HEK293 (cell line): ENCODE measurements at regions not wholly inside any gene's neighbourhood (a gene's known extent, or its start where the extent isn't known, plus 50 kb on each side); places are given as distances from the start of the nearest gene placed in this dataset.

ENCODE experiments used
- CTCF ChIA-PET: fragments of 350-600 bp; formaldehyde crosslinking; extraction: SDS; loops from one replicate; lab custom pipeline; 2021; ENCODE audit warnings: antibody characterized with exemption; lab: Yijun Ruan, JAX
- POLR2A ChIA-PET: fragments of 300-600 bp; formaldehyde crosslinking; extraction: SDS; loops from one replicate; lab custom pipeline; 2020; ENCODE audit warnings: antibody characterized with exemption, inconsistent platforms; lab: Yijun Ruan, JAX
- H3K27ac ChIP-seq: fragments of 200-500 bp; sonication (Bioruptor generic); 2 replicates; pipeline ENCODE4 v1.5.1; 2014; ENCODE audit warnings: low read depth, low read length, control low read depth, inconsistent platforms; ENCODE audit errors: extremely low read depth
- H3K36me3 ChIP-seq, 2 experiments: fragments of 200-500 bp in 1 of 2; sonication (Bioruptor generic) in 1 of 2; 1 replicate in 1 of 2; 2 replicates in 1 of 2; pipeline ENCODE4 v1.5.1; 2014 to 2017; ENCODE audit warnings: inconsistent platforms in 2 of 2, low read length in 2 of 2; ENCODE audit not compliant: control insufficient read depth in 2 of 2, insufficient read depth in 1 of 2
- H3K4me1 ChIP-seq: fragments of 200-500 bp; sonication (Bioruptor generic); 2 replicates; pipeline ENCODE4 v1.5.1; 2014; ENCODE audit warnings: mild to moderate bottlenecking, low read length, inconsistent platforms; ENCODE audit not compliant: control insufficient read depth, insufficient read depth
- H3K4me3 ChIP-seq: 2 replicates; pipeline ENCODE4 v1.5.1; 2011; ENCODE audit warnings: low read depth, mild to moderate bottlenecking, control low read depth, low read length, moderate library complexity
- H3K9me3 ChIP-seq: fragments of 200-500 bp; sonication (Bioruptor generic); 2 replicates; pipeline ENCODE4 v1.5.1; 2014; ENCODE audit warnings: low read depth, low read length, inconsistent platforms; ENCODE audit not compliant: control insufficient read depth, insufficient read depth
- BCL11A ChIP-seq: fragments of 450-650 bp; formaldehyde crosslinking; IDR thresholded peaks from 2 replicates; pipeline ENCODE4 v1.5.1; 2016; ENCODE audit warnings: low read depth, missing biosample characterization, missing genetic modification characterization
- TRIM28 ChIP-seq: IDR thresholded peaks from 2 replicates; pipeline ENCODE4 v1.6.1; 2011; ENCODE audit warnings: low read length, control low read depth, borderline replicate concordance
- WT1 ChIP-seq: fragments of 450-650 bp; formaldehyde crosslinking; IDR thresholded peaks from 2 replicates; pipeline ENCODE4 v1.5.1; 2016; ENCODE audit warnings: missing biosample characterization, missing genetic modification characterization
- ZBTB10 ChIP-seq: fragments of 450-650 bp; formaldehyde crosslinking; IDR thresholded peaks from 2 replicates; pipeline ENCODE4 v1.5.1; 2016; ENCODE audit warnings: missing biosample characterization, missing genetic modification characterization
- ZBTB49 ChIP-seq: fragments of 450-650 bp; formaldehyde crosslinking; IDR thresholded peaks from 2 replicates; pipeline ENCODE4 v1.5.1; 2016; ENCODE audit warnings: missing biosample characterization, missing genetic modification characterization, low read depth
- ZFHX2 ChIP-seq: fragments of 450-650 bp; formaldehyde crosslinking; conservative IDR thresholded peaks from 2 replicates; pipeline ENCODE4 v1.5.1; 2016; ENCODE audit warnings: missing biosample characterization, missing genetic modification characterization
- ZNF223 ChIP-seq: fragments of 450-650 bp; formaldehyde crosslinking; IDR thresholded peaks from 2 replicates; pipeline ENCODE4 v1.5.1; 2016; ENCODE audit warnings: missing biosample characterization, missing genetic modification characterization
- ZNF23 ChIP-seq: fragments of 450-650 bp; formaldehyde crosslinking; IDR thresholded peaks from 2 replicates; pipeline ENCODE4 v1.5.1; 2016; ENCODE audit warnings: missing biosample characterization, missing genetic modification characterization, borderline replicate concordance
- ZNF266 ChIP-seq: fragments of 450-650 bp; formaldehyde crosslinking; IDR thresholded peaks from 2 replicates; pipeline ENCODE4 v1.5.1; 2016; ENCODE audit warnings: missing biosample characterization, missing genetic modification characterization, low read depth
- ZNF433 ChIP-seq: fragments of 450-650 bp; formaldehyde crosslinking; IDR thresholded peaks from 2 replicates; pipeline ENCODE4 v1.5.1; 2016; ENCODE audit warnings: missing biosample characterization, missing genetic modification characterization, low read depth
- ZNF473 ChIP-seq: fragments of 450-650 bp; formaldehyde crosslinking; IDR thresholded peaks from 2 replicates; pipeline ENCODE4 v1.5.1; 2017; ENCODE audit warnings: missing biosample characterization, missing genetic modification characterization
- ZNF514 ChIP-seq: fragments of 450-650 bp; formaldehyde crosslinking; IDR thresholded peaks from 2 replicates; pipeline ENCODE4 v1.5.1; 2016; ENCODE audit warnings: missing biosample characterization, missing genetic modification characterization
- ZNF558 ChIP-seq: fragments of 450-650 bp; formaldehyde crosslinking; IDR thresholded peaks from 2 replicates; pipeline ENCODE4 v1.5.1; 2016; ENCODE audit warnings: missing biosample characterization, missing genetic modification characterization
- ZNF610 ChIP-seq: fragments of 450-650 bp; formaldehyde crosslinking; IDR thresholded peaks from 2 replicates; pipeline ENCODE4 v1.5.1; 2016; ENCODE audit warnings: missing biosample characterization, missing genetic modification characterization, borderline replicate concordance
- TF ChIP-seq, protein P1 (sequence below): fragments of 450-650 bp; formaldehyde crosslinking; IDR thresholded peaks from 2 replicates; pipeline ENCODE4 v1.5.1; 2016; ENCODE audit warnings: missing biosample characterization, missing genetic modification characterization
- TF ChIP-seq, protein P2 (sequence below): fragments of 450-650 bp; formaldehyde crosslinking; IDR thresholded peaks from 2 replicates; pipeline ENCODE4 v1.5.1; 2016; ENCODE audit warnings: missing biosample characterization, missing genetic modification characterization
- TF ChIP-seq, protein P3 (sequence below): sonication (generic); formaldehyde crosslinking; IDR thresholded peaks from 2 replicates; pipeline ENCODE4 v1.8.1; 2022; ENCODE audit warnings: mild to moderate bottlenecking, moderate library complexity, missing genetic modification reagents

GRCh38 chr11:37571246-37571645 is 973.2 kb upstream of the RAG2 start:
- Histone ChIP-seq H3K27ac (no peak overlapping the region), H3K4me1 (no peaks in the 10 kb centered on the region), H3K4me3 (no peak overlapping the region), H3K9me3 (no peaks in the 10 kb centered on the region), H3K36me3 (no peaks in the 10 kb centered on the region)
- TF ChIP-seq ZNF610 (tag by site-specific recombination) (no peak), ZNF266 (tag by site-specific recombination) (no peak), ZBTB10 (no peak), ZNF514 (tag by site-specific recombination) (no peak), ZNF473 (no peak)
- TF ChIP-seq, protein P1, sequence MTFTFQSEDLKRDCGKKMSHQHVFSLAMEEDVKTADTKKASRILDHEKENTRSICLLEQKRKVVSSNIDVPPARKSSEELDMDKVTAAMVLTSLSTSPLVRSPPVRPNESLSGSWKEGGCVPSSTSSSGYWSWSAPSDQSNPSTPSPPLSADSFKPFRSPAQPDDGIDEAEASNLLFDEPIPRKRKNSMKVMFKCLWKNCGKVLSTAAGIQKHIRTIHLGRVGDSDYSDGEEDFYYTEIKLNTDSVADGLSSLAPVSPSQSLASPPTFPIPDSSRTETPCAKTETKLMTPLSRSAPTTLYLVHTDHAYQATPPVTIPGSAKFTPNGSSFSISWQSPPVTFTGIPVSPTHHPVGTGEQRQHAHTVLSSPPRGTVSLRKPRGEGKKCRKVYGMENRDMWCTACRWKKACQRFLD, result no peak
- TF ChIP-seq, protein P2, sequence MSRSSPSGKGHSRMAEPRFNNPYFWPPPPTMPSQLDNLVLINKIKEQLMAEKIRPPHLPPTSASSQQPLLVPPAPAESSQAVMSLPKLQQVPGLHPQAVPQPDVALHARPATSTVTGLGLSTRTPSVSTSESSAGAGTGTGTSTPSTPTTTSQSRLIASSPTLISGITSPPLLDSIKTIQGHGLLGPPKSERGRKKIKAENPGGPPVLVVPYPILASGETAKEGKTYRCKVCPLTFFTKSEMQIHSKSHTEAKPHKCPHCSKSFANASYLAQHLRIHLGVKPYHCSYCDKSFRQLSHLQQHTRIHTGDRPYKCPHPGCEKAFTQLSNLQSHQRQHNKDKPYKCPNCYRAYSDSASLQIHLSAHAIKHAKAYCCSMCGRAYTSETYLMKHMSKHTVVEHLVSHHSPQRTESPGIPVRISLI (tag by site-specific recombination), result no peak
- CTCF ChIA-PET, result no interaction called here
- POLR2A ChIA-PET, result no interaction called here

DNA sequence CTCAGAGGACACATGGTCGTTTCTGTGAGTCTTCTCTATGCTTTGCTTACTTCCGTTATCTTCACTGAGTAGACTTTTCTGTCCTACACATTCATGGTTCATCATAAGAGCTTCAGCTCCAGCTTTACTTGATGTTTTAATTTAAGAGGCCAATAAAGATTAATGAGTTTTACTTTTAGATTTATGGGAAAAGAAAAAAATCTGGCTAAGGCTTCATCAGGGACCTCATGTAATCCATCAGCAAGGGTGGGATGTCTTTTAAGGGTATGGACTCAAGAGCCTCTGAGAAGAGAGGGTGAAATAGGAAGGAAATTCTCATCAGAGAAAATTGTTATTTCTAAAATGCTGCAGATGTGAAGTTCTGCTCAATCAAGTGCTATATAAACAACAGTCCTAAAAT is 963.0 kb upstream of the RAG2 start:
- POLR2A ChIA-PET, result no interaction called here
- no peaks in the 10 kb centered on the region for H3K4me1 ChIP-seq
- CTCF ChIA-PET, result no interaction called here

More for the DNA sequence above, 963.0 kb upstream of the RAG2 start:
- no peaks in the 10 kb centered on the region for H3K9me3 ChIP-seq
- no peak overlapping the region for H3K27ac ChIP-seq
- TF ChIP-seq TRIM28 (no peak), ZBTB49 (tag by site-specific recombination) (no peak), WT1 (tag by site-specific recombination) (no peak), ZNF433 (no peak), ZNF23 (no peak), ZFHX2 (tag by site-specific recombination) (no peak), ZNF223 (no peak), BCL11A (tag by site-specific recombination) (no peak), ZNF558 (tag by site-specific recombination) (no peak), ZNF514 (tag by site-specific recombination) (no peak)
- TF ChIP-seq, protein P3, sequence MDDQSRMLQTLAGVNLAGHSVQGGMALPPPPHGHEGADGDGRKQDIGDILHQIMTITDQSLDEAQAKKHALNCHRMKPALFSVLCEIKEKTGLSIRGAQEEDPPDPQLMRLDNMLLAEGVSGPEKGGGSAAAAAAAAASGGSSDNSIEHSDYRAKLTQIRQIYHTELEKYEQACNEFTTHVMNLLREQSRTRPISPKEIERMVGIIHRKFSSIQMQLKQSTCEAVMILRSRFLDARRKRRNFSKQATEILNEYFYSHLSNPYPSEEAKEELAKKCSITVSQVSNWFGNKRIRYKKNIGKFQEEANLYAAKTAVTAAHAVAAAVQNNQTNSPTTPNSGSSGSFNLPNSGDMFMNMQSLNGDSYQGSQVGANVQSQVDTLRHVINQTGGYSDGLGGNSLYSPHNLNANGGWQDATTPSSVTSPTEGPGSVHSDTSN (CRISPR knock-in tag), result no peak
- H3K36me3 ChIP-seq, result no peaks in the 10 kb centered on the region
- no peak overlapping the region for H3K4me3 ChIP-seq
